H9 (cell line): ENCODE measurements at regions not wholly inside any gene's neighbourhood (a gene's known extent, or its start where the extent isn't known, plus 50 kb on each side); places are given as distances from the start of the nearest gene placed in this dataset.

ENCODE experiments used
- DNase-seq: peaks from one replicate; pipeline ENCODE4 v3.0.0-alpha.2; 2017
- H2AFZ ChIP-seq: one replicate; pipeline ENCODE4 v1.6.1; 2013; ENCODE audit warnings: mild to moderate bottlenecking, low read length, control low read depth, moderate library complexity
- H2AK5ac ChIP-seq: 2 replicates; pipeline ENCODE4 v1.6.1; 2013; ENCODE audit warnings: low read length, control low read depth, mixed read lengths; ENCODE audit not compliant: insufficient read length
- H2BK120ac ChIP-seq: one replicate; pipeline ENCODE4 v1.6.1; 2013; ENCODE audit warnings: low read depth, mild to moderate bottlenecking, low read length, control low read depth, inconsistent platforms; ENCODE audit not compliant: poor library complexity, severe bottlenecking
- H2BK12ac ChIP-seq: 2 replicates; pipeline ENCODE4 v1.6.1; 2013; ENCODE audit warnings: low read length, control low read depth, mixed read lengths, low read depth; ENCODE audit not compliant: insufficient read length
- H2BK15ac ChIP-seq: 2 replicates; pipeline ENCODE4 v1.6.1; 2013; ENCODE audit warnings: low read depth, low read length, control low read depth
- H2BK20ac ChIP-seq: one replicate; pipeline ENCODE4 v1.6.1; 2013; ENCODE audit warnings: low read depth, mild to moderate bottlenecking, low read length, control low read depth, inconsistent platforms; ENCODE audit not compliant: poor library complexity, severe bottlenecking
- H2BK5ac ChIP-seq: 2 replicates; pipeline ENCODE4 v1.6.1; 2013; ENCODE audit warnings: low read length, control low read depth, mixed read lengths; ENCODE audit not compliant: insufficient read length
- H3K14ac ChIP-seq: 2 replicates; pipeline ENCODE4 v1.6.1; 2013; ENCODE audit warnings: low read length, control low read depth; ENCODE audit not compliant: insufficient read depth
- H3K18ac ChIP-seq: 2 replicates; pipeline ENCODE4 v1.6.1; 2013; ENCODE audit warnings: low read depth, mild to moderate bottlenecking, mixed read lengths, low read length, control low read depth; ENCODE audit not compliant: insufficient read length
- H3K23ac ChIP-seq: 2 replicates; pipeline ENCODE4 v1.6.1; 2013; ENCODE audit warnings: low read length, control low read depth, mixed read lengths, low read depth; ENCODE audit not compliant: insufficient read length
- H3K23me2 ChIP-seq: 2 replicates; pipeline ENCODE4 v1.6.1; 2013; ENCODE audit warnings: low read depth, mild to moderate bottlenecking, mixed read lengths, low read length, control low read depth; ENCODE audit not compliant: insufficient read length, poor library complexity, severe bottlenecking
- H3K27ac ChIP-seq: 2 replicates; pipeline ENCODE4 v1.5.1; 2013; ENCODE audit warnings: low read length, control low read depth, mixed read lengths, low read depth; ENCODE audit not compliant: insufficient read length
- H3K27me3 ChIP-seq: 2 replicates; pipeline ENCODE4 v1.6.1; 2013; ENCODE audit warnings: low read length, control low read depth, inconsistent platforms; ENCODE audit not compliant: insufficient read depth
- H3K4ac ChIP-seq: 2 replicates; pipeline ENCODE4 v1.6.1; 2013; ENCODE audit warnings: low read depth, mild to moderate bottlenecking, control low read depth, inconsistent platforms, low read length, moderate library complexity
- H3K4me1 ChIP-seq: 2 replicates; pipeline ENCODE4 v1.6.1; 2013; ENCODE audit warnings: low read length, control low read depth, inconsistent platforms; ENCODE audit not compliant: insufficient read depth
- H3K4me2 ChIP-seq: 2 replicates; pipeline ENCODE4 v1.6.1; 2013; ENCODE audit warnings: low read length, control low read depth, mixed read lengths; ENCODE audit not compliant: insufficient read length, insufficient read depth
- H3K56ac ChIP-seq: 2 replicates; pipeline ENCODE4 v1.6.1; 2013; ENCODE audit warnings: low read depth, mild to moderate bottlenecking, mixed read lengths, low read length, control low read depth; ENCODE audit not compliant: insufficient read length
- H3K79me1 ChIP-seq: 2 replicates; pipeline ENCODE4 v1.6.1; 2013; ENCODE audit warnings: low read depth, mild to moderate bottlenecking, moderate library complexity, low read length, control low read depth, inconsistent platforms; ENCODE audit not compliant: insufficient read depth, poor library complexity, severe bottlenecking
- H3K79me2 ChIP-seq: 2 replicates; pipeline ENCODE4 v1.6.1; 2013; ENCODE audit warnings: low read length, control low read depth, inconsistent platforms; ENCODE audit not compliant: insufficient read depth
- H3K9ac ChIP-seq: 2 replicates; pipeline ENCODE4 v1.6.1; 2013; ENCODE audit warnings: low read length, control low read depth, mixed read lengths; ENCODE audit not compliant: insufficient read length; ENCODE audit errors: extremely low read depth
- H3K9me3 ChIP-seq: one replicate; pipeline ENCODE4 v1.6.1; 2013; ENCODE audit warnings: low read depth, low read length, inconsistent platforms; ENCODE audit not compliant: control insufficient read depth
- H3T11ph ChIP-seq: one replicate; pipeline ENCODE4 v1.6.1; 2013; ENCODE audit warnings: mild to moderate bottlenecking, low read length, control low read depth, inconsistent platforms
- H4K20me1 ChIP-seq: one replicate; pipeline ENCODE4 v1.6.1; 2013; ENCODE audit not compliant: control insufficient read depth, insufficient read length, insufficient read depth
- H4K5ac ChIP-seq: 2 replicates; pipeline ENCODE4 v1.6.1; 2013; ENCODE audit warnings: low read depth, mild to moderate bottlenecking, mixed read lengths, low read length, control low read depth; ENCODE audit not compliant: insufficient read length
- H4K8ac ChIP-seq: replicated peaks from 2 replicates; pipeline ENCODE4 v1.6.1; 2013; ENCODE audit warnings: low read length, control low read depth, mixed read lengths, low read depth; ENCODE audit not compliant: insufficient read length
- H4K91ac ChIP-seq: 2 replicates; pipeline ENCODE4 v1.6.1; 2013; ENCODE audit warnings: low read depth, mild to moderate bottlenecking, moderate library complexity, mixed read lengths, low read length, control low read depth; ENCODE audit not compliant: insufficient read length
- H3K27ac Mint-ChIP-seq, 3 experiments: 2 replicates in 2 of 3; 3 replicates in 1 of 3; pipeline ENCODE4 v1.8.0; 2020 to 2021; ENCODE audit warnings: mixed read lengths in 3 of 3, mild to moderate bottlenecking in 1 of 3, moderate library complexity in 1 of 3
- H3K27me3 Mint-ChIP-seq: 2 replicates; pipeline ENCODE4 v1.8.0; 2021; ENCODE audit warnings: low read depth, mild to moderate bottlenecking, moderate library complexity, mixed read lengths
- H3K36me3 Mint-ChIP-seq, 3 experiments: 2 replicates in 2 of 3; 3 replicates in 1 of 3; pipeline ENCODE4 v1.8.0; 2020 to 2021; ENCODE audit warnings: low read depth in 3 of 3, mixed read lengths in 3 of 3; ENCODE audit not compliant: insufficient read depth in 1 of 3
- H3K4me1 Mint-ChIP-seq, 2 experiments: 2 replicates each; pipeline ENCODE4 v1.8.0; 2020; ENCODE audit warnings: mixed read lengths in 2 of 2
- H3K4me3 Mint-ChIP-seq, 2 experiments: 2 replicates in 1 of 2; 3 replicates in 1 of 2; pipeline ENCODE4 v1.8.0; 2020 to 2021; ENCODE audit warnings: mild to moderate bottlenecking in 2 of 2, mixed read lengths in 2 of 2, moderate library complexity in 1 of 2
- H3K9me3 Mint-ChIP-seq, 2 experiments: 2 replicates in 1 of 2; 3 replicates in 1 of 2; pipeline ENCODE4 v1.8.0; 2020; ENCODE audit warnings: mild to moderate bottlenecking in 2 of 2, mixed read lengths in 2 of 2, moderate library complexity in 1 of 2
- CTCF ChIP-seq: fragments of 200-600 bp; sonication (generic); conservative IDR thresholded peaks from 3 replicates; pipeline ENCODE4 v1.8.0; 2021; ENCODE audit warnings: antibody characterized with exemption, mild to moderate bottlenecking
- WGBS: extraction: QIAGEN DNeasy Blood & Tissue Kit; methylation state at CpG from one replicate; pipeline ENCODE4 v1.1.7; 2013; ENCODE audit warnings: missing lambda C conversion rate, low lambda C conversion rate, mixed read lengths; ENCODE audit not compliant: insufficient read length; ENCODE audit errors: extremely low coverage; 5-methylcytosine and 5-hydroxymethylcytosine counted together

- H3K23me2 ChIP-seq, result no peaks in the 10 kb centered on the region
- no peak overlapping the region for H4K8ac ChIP-seq
- Mint-ChIP-seq H3K36me3 (no peaks in the 10 kb centered on the region), H3K9me3 (no peaks in the 10 kb centered on the region), H3K27me3 (peaks cover 88% of the 10 kb centered on the region), H3K4me3 (no peak overlapping the region), H3K4me1 (peaks cover 5 to 7% of the 10 kb centered on the region in 2 experiments; a peak in 3 of 4 replicates), H3K27ac (no peak overlapping the region)
- no peak overlapping the region for H4K5ac ChIP-seq
- no peaks in the 10 kb centered on the region for H4K20me1 ChIP-seq
- TF ChIP-seq CTCF, result no peak
- H3T11ph ChIP-seq, result no peak overlapping the region
- H3K18ac ChIP-seq, result no peak overlapping the region
- H2BK5ac ChIP-seq, result no peak overlapping the region
- H3K4me1 ChIP-seq, result no peaks in the 10 kb centered on the region
- no peak overlapping the region for H2BK12ac ChIP-seq
- H3K9me3 ChIP-seq, result no peaks in the 10 kb centered on the region
- H3K14ac ChIP-seq, result no peak overlapping the region
- no peak overlapping the region for H2AK5ac ChIP-seq
- H3K27ac ChIP-seq, result no peak overlapping the region
- H3K9ac ChIP-seq, result no peak overlapping the region
- H4K91ac ChIP-seq, result no peak overlapping the region
- no peaks in the 10 kb centered on the region for H3K79me2 ChIP-seq
- no peak overlapping the region for H3K4ac ChIP-seq
- no peak overlapping the region for H2BK15ac ChIP-seq
- H3K4me2 ChIP-seq, result no peak overlapping the region
- WGBS, result no CpG with 5 or more reads among the region's 2 CpGs
- peaks cover 12% of the 10 kb centered on the region; the same call in 1 of the 2 replicates for H3K27me3 ChIP-seq
- DNase-seq, result no peak
- H2AFZ ChIP-seq, result no peak overlapping the region
- H2BK20ac ChIP-seq, result no peak overlapping the region
- H2BK120ac ChIP-seq, result no peak overlapping the region
- H3K79me1 ChIP-seq, result no peaks in the 10 kb centered on the region
- H3K56ac ChIP-seq, result no peak overlapping the region
- H3K23ac ChIP-seq, result no peak overlapping the region
Measured at GRCh38 chr4:104905065-104905464, 241.6 kb upstream of the TET2 start.
